Endothelial cell of umbilical vein (primary cell): ENCODE measurements at regions not wholly inside any gene's neighbourhood (a gene's known extent, or its start where the extent isn't known, plus 50 kb on each side); places are given as distances from the start of the nearest gene placed in this dataset.

Experiments
- EZH2 ChIP-seq: IDR thresholded peaks from 2 replicates; pipeline ENCODE4 v1.6.1; 2012; ENCODE audit warnings: borderline replicate concordance, low read depth, mild to moderate bottlenecking, moderate library complexity, low read length, inconsistent platforms; ENCODE audit not compliant: severe bottlenecking
- FOS ChIP-seq: IDR thresholded peaks from 2 replicates; pipeline ENCODE4 v1.6.1; 2011; ENCODE audit warnings: mild to moderate bottlenecking, low read length, moderate library complexity, borderline replicate concordance; ENCODE audit not compliant: insufficient read depth
- GATA2 ChIP-seq: IDR thresholded peaks from 2 replicates; pipeline ENCODE4 v1.7.0; 2011; ENCODE audit warnings: low read depth, mild to moderate bottlenecking, moderate library complexity, mixed read lengths, low read length; ENCODE audit not compliant: insufficient read length, insufficient read depth
- JUN ChIP-seq: IDR thresholded peaks from 2 replicates; pipeline ENCODE4 v1.6.1; 2011; ENCODE audit warnings: borderline replicate concordance, low read depth; ENCODE audit not compliant: insufficient read length, insufficient read depth
- MAX ChIP-seq: IDR thresholded peaks from 2 replicates; pipeline ENCODE4 v1.6.1; 2011; ENCODE audit not compliant: insufficient read depth, insufficient read length
- MYC ChIP-seq: IDR thresholded peaks from one replicate; pipeline ENCODE4 v1.6.1; 2011; ENCODE audit warnings: mild to moderate bottlenecking, low read depth, low read length
- POLR2A ChIP-seq: IDR thresholded peaks from 2 replicates; pipeline ENCODE4 v1.6.1; 2012; ENCODE audit warnings: low read depth, mild to moderate bottlenecking, control low read depth, low read length
- POLR2AphosphoS5 ChIP-seq: IDR thresholded peaks from 2 replicates; pipeline ENCODE4 v1.6.1; 2012; ENCODE audit warnings: low read depth, mild to moderate bottlenecking, control low read depth, low read length, moderate library complexity; ENCODE audit not compliant: insufficient read depth
- TF ChIP-seq, protein P1 (sequence below), 2 donors: IDR thresholded peaks; 1 replicate in 1 of 2; 2 replicates in 1 of 2; pipeline ENCODE4 v1.5.1; 2011; ENCODE audit warnings: low read length in 2 of 2, mild to moderate bottlenecking in 2 of 2, moderate library complexity in 2 of 2, control low read depth in 1 of 2, inconsistent platforms in 1 of 2, low read depth in 1 of 2; ENCODE audit not compliant: insufficient read depth in 1 of 2; ENCODE audit errors: extremely low read depth in 1 of 2

GRCh38 chr4:173852775-173853174 is 322.7 kb upstream of the HAND2 start:
- TF ChIP-seq, protein P1, sequence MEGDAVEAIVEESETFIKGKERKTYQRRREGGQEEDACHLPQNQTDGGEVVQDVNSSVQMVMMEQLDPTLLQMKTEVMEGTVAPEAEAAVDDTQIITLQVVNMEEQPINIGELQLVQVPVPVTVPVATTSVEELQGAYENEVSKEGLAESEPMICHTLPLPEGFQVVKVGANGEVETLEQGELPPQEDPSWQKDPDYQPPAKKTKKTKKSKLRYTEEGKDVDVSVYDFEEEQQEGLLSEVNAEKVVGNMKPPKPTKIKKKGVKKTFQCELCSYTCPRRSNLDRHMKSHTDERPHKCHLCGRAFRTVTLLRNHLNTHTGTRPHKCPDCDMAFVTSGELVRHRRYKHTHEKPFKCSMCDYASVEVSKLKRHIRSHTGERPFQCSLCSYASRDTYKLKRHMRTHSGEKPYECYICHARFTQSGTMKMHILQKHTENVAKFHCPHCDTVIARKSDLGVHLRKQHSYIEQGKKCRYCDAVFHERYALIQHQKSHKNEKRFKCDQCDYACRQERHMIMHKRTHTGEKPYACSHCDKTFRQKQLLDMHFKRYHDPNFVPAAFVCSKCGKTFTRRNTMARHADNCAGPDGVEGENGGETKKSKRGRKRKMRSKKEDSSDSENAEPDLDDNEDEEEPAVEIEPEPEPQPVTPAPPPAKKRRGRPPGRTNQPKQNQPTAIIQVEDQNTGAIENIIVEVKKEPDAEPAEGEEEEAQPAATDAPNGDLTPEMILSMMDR (IDR thresholded peaks at IDR 0.05; ENCODE audit: extremely low read depth in 1 of 2, insufficient read depth in 1 of 2, low read depth in 1 of 2, low read length in 2 of 2), result no peak
- TF ChIP-seq POLR2A (no peak), JUN (no peak), MAX (no peak), EZH2 (no peak), POLR2AphosphoS5 (no peak), MYC (no peak), GATA2 (no peak), FOS (no peak)
